ENCODE measurements at regions not wholly inside any gene's neighbourhood (a gene's known extent, or its start where the extent isn't known, plus 50 kb on each side); places are given as distances from the start of the nearest gene placed in this dataset.

DNA sequence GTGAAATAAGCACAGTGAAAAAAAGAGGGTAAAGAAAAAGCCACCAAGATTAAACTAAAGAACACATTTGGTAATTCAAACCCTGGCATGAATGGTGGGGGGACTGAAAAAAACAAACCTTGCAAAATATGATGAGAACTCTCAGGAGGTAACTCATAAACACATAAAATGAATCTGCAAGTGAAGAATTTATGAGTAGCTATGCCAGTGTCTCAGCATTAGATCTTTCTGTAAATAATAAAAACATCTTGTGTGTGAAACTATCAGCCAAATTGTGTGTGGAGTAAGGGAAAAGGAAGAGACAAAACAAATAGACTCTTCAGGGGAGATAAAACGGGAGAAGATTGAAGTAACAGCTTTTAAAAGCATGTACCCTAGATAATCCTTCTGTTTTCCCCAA is 129.6 kb upstream of the SPEF2 start:
- intact Hi-C loops (cut with DNase I) = no loop called here
- DNase-seq = no peak
- Histone ChIP-seq H3K36me3 (no peaks in the 10 kb centered on the region), H3K27me3 (no peaks in the 10 kb centered on the region), H3K4me3 (no peak overlapping the region), H3K4me1 (peaks cover 0 to 29% (median 14%) of the 10 kb centered on the region in 4 donors), H3K27ac (no peak overlapping the region), H3K9me3 (no peaks in the 10 kb centered on the region)
- WGBS (ENCODE audit: insufficient coverage, low coverage, low lambda C conversion rate, missing lambda C conversion rate) = 23% methylated on average over 1 of the region's 1 CpG
- no peak for TF ChIP-seq POLR2A (IDR thresholded peaks at IDR 0.05)
- TF ChIP-seq, protein P1, sequence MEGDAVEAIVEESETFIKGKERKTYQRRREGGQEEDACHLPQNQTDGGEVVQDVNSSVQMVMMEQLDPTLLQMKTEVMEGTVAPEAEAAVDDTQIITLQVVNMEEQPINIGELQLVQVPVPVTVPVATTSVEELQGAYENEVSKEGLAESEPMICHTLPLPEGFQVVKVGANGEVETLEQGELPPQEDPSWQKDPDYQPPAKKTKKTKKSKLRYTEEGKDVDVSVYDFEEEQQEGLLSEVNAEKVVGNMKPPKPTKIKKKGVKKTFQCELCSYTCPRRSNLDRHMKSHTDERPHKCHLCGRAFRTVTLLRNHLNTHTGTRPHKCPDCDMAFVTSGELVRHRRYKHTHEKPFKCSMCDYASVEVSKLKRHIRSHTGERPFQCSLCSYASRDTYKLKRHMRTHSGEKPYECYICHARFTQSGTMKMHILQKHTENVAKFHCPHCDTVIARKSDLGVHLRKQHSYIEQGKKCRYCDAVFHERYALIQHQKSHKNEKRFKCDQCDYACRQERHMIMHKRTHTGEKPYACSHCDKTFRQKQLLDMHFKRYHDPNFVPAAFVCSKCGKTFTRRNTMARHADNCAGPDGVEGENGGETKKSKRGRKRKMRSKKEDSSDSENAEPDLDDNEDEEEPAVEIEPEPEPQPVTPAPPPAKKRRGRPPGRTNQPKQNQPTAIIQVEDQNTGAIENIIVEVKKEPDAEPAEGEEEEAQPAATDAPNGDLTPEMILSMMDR (IDR thresholded peaks at IDR 0.05) = no peak
- ATAC-seq = no peak

DNA sequence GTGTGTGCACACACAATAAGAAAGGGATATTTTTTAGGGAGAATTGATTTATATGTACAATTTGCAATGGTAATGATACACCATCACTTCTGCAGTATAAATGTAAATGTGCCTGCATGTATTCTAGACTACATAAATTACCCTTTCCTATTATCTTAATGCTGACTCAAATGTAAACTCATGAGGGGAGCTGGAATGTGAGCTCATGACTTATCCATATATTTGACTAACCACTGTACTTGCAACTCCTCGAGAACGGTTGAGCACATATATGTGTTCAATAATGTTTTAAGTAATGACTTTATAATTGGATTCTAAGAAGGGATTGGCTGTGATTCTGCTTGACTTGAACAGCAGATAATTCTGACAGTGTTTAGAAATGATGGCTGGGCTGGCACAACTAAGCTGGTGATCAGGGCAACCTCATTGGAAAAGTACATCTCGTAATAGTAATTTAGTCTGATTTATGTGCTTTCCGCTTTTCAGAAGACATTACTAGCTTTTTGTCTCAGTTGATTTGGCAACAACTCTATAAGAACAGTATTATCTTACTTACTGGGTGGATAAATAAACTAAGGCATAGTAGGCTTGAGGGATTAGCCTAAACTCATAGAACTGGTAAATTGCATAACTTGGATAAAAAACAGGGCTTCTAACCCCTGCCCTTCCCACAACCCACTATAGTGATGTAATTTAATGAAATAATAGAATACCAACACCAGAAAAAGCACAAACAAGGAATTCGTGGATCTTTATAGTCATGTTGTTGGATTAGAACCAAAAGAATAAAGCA is 130.2 kb upstream of the SPEF2 start:
- TF ChIP-seq, protein P1 (IDR thresholded peaks at IDR 0.05) = no peak
- no peak for TF ChIP-seq POLR2A (IDR thresholded peaks at IDR 0.05)
- intact Hi-C loops (cut with DNase I) = no loop called here
- 68% methylated on average over 5 of the region's 5 CpGs for WGBS (ENCODE audit: insufficient coverage, low coverage, low lambda C conversion rate, missing lambda C conversion rate)

DNA sequence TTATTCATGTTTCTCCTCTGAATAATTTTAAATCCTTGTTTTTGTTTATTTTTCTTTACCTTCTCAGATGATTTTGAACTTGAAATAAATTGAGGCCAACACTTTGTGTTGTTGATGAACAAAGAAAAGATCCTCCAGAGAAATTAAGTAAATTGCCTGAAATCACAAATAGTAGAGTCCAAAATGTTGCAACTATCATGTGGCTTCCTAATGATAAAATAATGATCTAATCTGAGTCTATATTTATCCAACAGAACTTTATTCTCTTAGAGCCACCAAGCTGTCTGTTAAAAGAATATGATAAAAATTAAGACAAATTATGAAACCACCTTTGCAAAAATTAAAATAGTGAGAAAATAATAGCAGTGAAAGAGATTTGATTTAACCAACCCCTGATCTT is 132.2 kb upstream of the SPEF2 start:
- DNase-seq = no peak
- no peaks in the 10 kb centered on the region for H3K27me3 ChIP-seq
- peak in 2 of 4 donors; percentile 38 to 65 for ATAC-seq
- intact Hi-C loops (cut with DNase I) = no loop called here
- peaks cover 0 to 36% (median 15%) of the 10 kb centered on the region in 4 donors for H3K4me1 ChIP-seq
- H3K4me3 ChIP-seq = no peak overlapping the region
- H3K27ac ChIP-seq = peak overlapping the region; percentile 31 to 81 (median 54)
- TF ChIP-seq, protein P1 (IDR thresholded peaks at IDR 0.05) = no peak
- TF ChIP-seq POLR2A (IDR thresholded peaks at IDR 0.05) = no peak
- H3K9me3 ChIP-seq = no peaks in the 10 kb centered on the region
- H3K36me3 ChIP-seq = no peaks in the 10 kb centered on the region

More for the DNA sequence above, 130.2 kb upstream of the SPEF2 start:
- no peak overlapping the region for H3K4me3 ChIP-seq
- H3K9me3 ChIP-seq = no peaks in the 10 kb centered on the region
- H3K27me3 ChIP-seq = no peaks in the 10 kb centered on the region
- H3K4me1 ChIP-seq = peaks cover 0 to 36% (median 15%) of the 10 kb centered on the region in 4 donors
- ATAC-seq (no peak), DNase-seq (no peak)
- H3K27ac ChIP-seq = no peak overlapping the region
- H3K36me3 ChIP-seq = no peaks in the 10 kb centered on the region

DNA sequence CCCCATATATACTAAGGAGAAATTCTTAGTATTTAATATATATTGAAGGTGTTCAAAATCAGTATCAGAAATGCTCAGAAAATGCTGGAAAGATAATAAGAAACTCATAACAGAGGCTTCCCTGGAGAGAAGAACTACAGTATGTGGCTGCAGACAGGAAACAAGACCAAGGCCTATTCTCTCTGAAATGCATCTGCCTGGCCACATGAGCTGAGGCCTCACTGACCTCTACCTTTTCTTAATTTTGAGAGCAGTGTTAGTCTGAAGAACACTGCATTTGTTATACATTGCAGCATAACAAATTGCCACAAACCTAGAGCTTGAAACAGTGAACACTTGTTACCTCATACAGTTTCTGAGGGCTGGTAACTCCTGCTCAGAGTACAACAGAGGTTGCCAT is 133.4 kb upstream of the SPEF2 start:
- peak overlapping the region; percentile 35 to 81 (median 54) for H3K27ac ChIP-seq
- TF ChIP-seq, protein P1 (IDR thresholded peaks at IDR 0.05) = no peak
- TF ChIP-seq POLR2A (IDR thresholded peaks at IDR 0.05) = no peak
- DNase-seq = no peak
- ATAC-seq = peak; percentile 20 to 52 (median 48)
- H3K36me3 ChIP-seq = no peaks in the 10 kb centered on the region
- H3K27me3 ChIP-seq = no peaks in the 10 kb centered on the region
- peak overlapping the region in 1 of 3 donors; percentile 9 for H3K4me3 ChIP-seq
- H3K4me1 ChIP-seq = peaks cover 0 to 44% (median 15%) of the 10 kb centered on the region in 4 donors
- no peaks in the 10 kb centered on the region for H3K9me3 ChIP-seq
- intact Hi-C loops (cut with DNase I) = no loop called here
